ENCODE measurements at regions not wholly inside any gene's neighbourhood (a gene's known extent, or its start where the extent isn't known, plus 50 kb on each side); places are given as distances from the start of the nearest gene placed in this dataset.
"Not testable (repeated sequence)": the region's sequence is repeated elsewhere in the genome, so short reads cannot be mapped to it uniquely, and the experiment has no call there.

- not testable (repeated sequence) for H3K4me3 ChIP-seq (ENCODE audit: low read depth, low read length); H3K36me3 ChIP-seq (ENCODE audit: control insufficient read depth, insufficient read depth, low read length); H3K9ac ChIP-seq (ENCODE audit: low read length); H3K4me1 ChIP-seq (ENCODE audit: control insufficient read depth, insufficient read depth, low read length); H3K27me3 ChIP-seq (ENCODE audit: control insufficient read depth, insufficient read depth, low read length); H3K27ac ChIP-seq (ENCODE audit: low read depth, low read length)
- H3K9me3 ChIP-seq (ENCODE audit: control insufficient read depth, insufficient read depth, low read depth, low read length), result peaks cover 39% of the 10 kb centered on the region
Measured at GRCh38 chr3:127491024-127491305, 99.6 kb downstream of the TPRA1 start.

GRCh38 chr3:127490271-127491023 lies 100.1 kb downstream of the TPRA1 start:
- no peaks in the 10 kb centered on the region for H3K36me3 ChIP-seq (ENCODE audit: control insufficient read depth, insufficient read depth, low read length)
- peaks cover 38% of the 10 kb centered on the region for H3K9me3 ChIP-seq (ENCODE audit: control insufficient read depth, insufficient read depth, low read depth, low read length)
- no peak overlapping the region for H3K9ac ChIP-seq (ENCODE audit: low read length)
- no peaks in the 10 kb centered on the region for H3K4me1 ChIP-seq (ENCODE audit: control insufficient read depth, insufficient read depth, low read length)
- no peak overlapping the region for H3K4me3 ChIP-seq (ENCODE audit: low read depth, low read length)
- no peaks in the 10 kb centered on the region for H3K27me3 ChIP-seq (ENCODE audit: control insufficient read depth, insufficient read depth, low read length)
- no peak overlapping the region for H3K27ac ChIP-seq (ENCODE audit: low read depth, low read length)

GRCh38 chr3:127489357-127489756 lies 101.2 kb downstream of the TPRA1 start:
- peaks cover 29% of the 10 kb centered on the region for H3K9me3 ChIP-seq (ENCODE audit: control insufficient read depth, insufficient read depth, low read depth, low read length)
- no peaks in the 10 kb centered on the region for H3K27me3 ChIP-seq (ENCODE audit: control insufficient read depth, insufficient read depth, low read length)
- H3K4me1 ChIP-seq (ENCODE audit: control insufficient read depth, insufficient read depth, low read length), result no peaks in the 10 kb centered on the region
- no peaks in the 10 kb centered on the region for H3K36me3 ChIP-seq (ENCODE audit: control insufficient read depth, insufficient read depth, low read length)
- H3K27ac ChIP-seq (ENCODE audit: low read depth, low read length), result no peak overlapping the region
- H3K9ac ChIP-seq (ENCODE audit: low read length), result no peak overlapping the region
- H3K4me3 ChIP-seq (ENCODE audit: low read depth, low read length), result no peak overlapping the region

- Histone ChIP-seq H3K9ac (ENCODE audit: low read length) (no peak overlapping the region), H3K27me3 (ENCODE audit: control insufficient read depth, insufficient read depth, low read length) (no peaks in the 10 kb centered on the region), H3K4me1 (ENCODE audit: control insufficient read depth, insufficient read depth, low read length) (no peaks in the 10 kb centered on the region), H3K36me3 (ENCODE audit: control insufficient read depth, insufficient read depth, low read length) (no peaks in the 10 kb centered on the region), H3K4me3 (ENCODE audit: low read depth, low read length) (no peak overlapping the region), H3K9me3 (ENCODE audit: control insufficient read depth, insufficient read depth, low read depth, low read length) (peaks cover 23% of the 10 kb centered on the region), H3K27ac (ENCODE audit: low read depth, low read length) (no peak overlapping the region)
Measured at GRCh38 chr3:127488740-127489139, 101.8 kb downstream of the TPRA1 start.

GRCh38 chr3:127488141-127488672 lies 102.3 kb downstream of the TPRA1 start:
- H3K27me3 ChIP-seq (ENCODE audit: control insufficient read depth, insufficient read depth, low read length), result no peaks in the 10 kb centered on the region
- H3K4me1 ChIP-seq (ENCODE audit: control insufficient read depth, insufficient read depth, low read length), result no peaks in the 10 kb centered on the region
- H3K9ac ChIP-seq (ENCODE audit: low read length), result no peak overlapping the region
- H3K9me3 ChIP-seq (ENCODE audit: control insufficient read depth, insufficient read depth, low read depth, low read length), result peaks cover 17% of the 10 kb centered on the region
- no peak overlapping the region for H3K4me3 ChIP-seq (ENCODE audit: low read depth, low read length)
- H3K27ac ChIP-seq (ENCODE audit: low read depth, low read length), result no peak overlapping the region
- no peaks in the 10 kb centered on the region for H3K36me3 ChIP-seq (ENCODE audit: control insufficient read depth, insufficient read depth, low read length)

- peaks cover 7% of the 10 kb centered on the region; the same call in 1 of the 2 replicates for H3K9me3 ChIP-seq (ENCODE audit: control insufficient read depth, insufficient read depth, low read depth, low read length)
- no peak overlapping the region for H3K4me3 ChIP-seq (ENCODE audit: low read depth, low read length)
- no peaks in the 10 kb centered on the region for H3K36me3 ChIP-seq (ENCODE audit: control insufficient read depth, insufficient read depth, low read length)
- H3K27me3 ChIP-seq (ENCODE audit: control insufficient read depth, insufficient read depth, low read length), result no peaks in the 10 kb centered on the region
- no peak overlapping the region for H3K9ac ChIP-seq (ENCODE audit: low read length)
- H3K27ac ChIP-seq (ENCODE audit: low read depth, low read length), result no peak overlapping the region
- H3K4me1 ChIP-seq (ENCODE audit: control insufficient read depth, insufficient read depth, low read length), result no peaks in the 10 kb centered on the region
Measured at GRCh38 chr3:127487196-127487595, 103.3 kb downstream of the TPRA1 start.

- Histone ChIP-seq H3K27ac (ENCODE audit: low read depth, low read length) (no peak overlapping the region), H3K9me3 (ENCODE audit: control insufficient read depth, insufficient read depth, low read depth, low read length) (peaks cover 5% of the 10 kb centered on the region; the same call in 1 of the 2 replicates), H3K36me3 (ENCODE audit: control insufficient read depth, insufficient read depth, low read length) (no peaks in the 10 kb centered on the region), H3K4me1 (ENCODE audit: control insufficient read depth, insufficient read depth, low read length) (no peaks in the 10 kb centered on the region), H3K4me3 (ENCODE audit: low read depth, low read length) (no peak overlapping the region), H3K9ac (ENCODE audit: low read length) (no peak overlapping the region), H3K27me3 (ENCODE audit: control insufficient read depth, insufficient read depth, low read length) (no peaks in the 10 kb centered on the region)
Measured at GRCh38 chr3:127486321-127486944, 104.1 kb downstream of the TPRA1 start.

- Histone ChIP-seq H3K36me3 (ENCODE audit: control insufficient read depth, insufficient read depth, low read length) (no peaks in the 10 kb centered on the region), H3K27me3 (ENCODE audit: control insufficient read depth, insufficient read depth, low read length) (no peaks in the 10 kb centered on the region), H3K4me3 (ENCODE audit: low read depth, low read length) (no peak overlapping the region)
Measured at GRCh38 chr3:127485396-127486170, 105.0 kb downstream of the TPRA1 start.

GRCh38 chr3:127484601-127485388 lies 105.7 kb downstream of the TPRA1 start:
- H3K9ac ChIP-seq (ENCODE audit: low read length), result no peak overlapping the region
- H3K27ac ChIP-seq (ENCODE audit: low read depth, low read length), result no peak overlapping the region
- H3K27me3 ChIP-seq (ENCODE audit: control insufficient read depth, insufficient read depth, low read length), result no peaks in the 10 kb centered on the region
- H3K9me3 ChIP-seq (ENCODE audit: control insufficient read depth, insufficient read depth, low read depth, low read length), result peaks cover 5% of the 10 kb centered on the region; the same call in 1 of the 2 replicates
- H3K36me3 ChIP-seq (ENCODE audit: control insufficient read depth, insufficient read depth, low read length), result no peaks in the 10 kb centered on the region
- no peaks in the 10 kb centered on the region for H3K4me1 ChIP-seq (ENCODE audit: control insufficient read depth, insufficient read depth, low read length)
- H3K4me3 ChIP-seq (ENCODE audit: low read depth, low read length), result no peak overlapping the region

More at GRCh38 chr3:127485396-127486170, 105.0 kb downstream of the TPRA1 start:
- no peaks in the 10 kb centered on the region for H3K4me1 ChIP-seq (ENCODE audit: control insufficient read depth, insufficient read depth, low read length)
- peaks cover 5% of the 10 kb centered on the region; the same call in 1 of the 2 replicates for H3K9me3 ChIP-seq (ENCODE audit: control insufficient read depth, insufficient read depth, low read depth, low read length)
- H3K27ac ChIP-seq (ENCODE audit: low read depth, low read length), result no peak overlapping the region
- no peak overlapping the region for H3K9ac ChIP-seq (ENCODE audit: low read length)

- H3K9me3 ChIP-seq (ENCODE audit: control insufficient read depth, insufficient read depth, low read depth, low read length), result peaks cover 5% of the 10 kb centered on the region; the same call in 1 of the 2 replicates
- no peak overlapping the region for H3K9ac ChIP-seq (ENCODE audit: low read length)
- H3K4me3 ChIP-seq (ENCODE audit: low read depth, low read length), result no peak overlapping the region
- no peak overlapping the region for H3K27ac ChIP-seq (ENCODE audit: low read depth, low read length)
- H3K4me1 ChIP-seq (ENCODE audit: control insufficient read depth, insufficient read depth, low read length), result peaks cover 7% of the 10 kb centered on the region; the same call in 1 of the 2 replicates
- no peaks in the 10 kb centered on the region for H3K36me3 ChIP-seq (ENCODE audit: control insufficient read depth, insufficient read depth, low read length)
- H3K27me3 ChIP-seq (ENCODE audit: control insufficient read depth, insufficient read depth, low read length), result no peaks in the 10 kb centered on the region
Measured at GRCh38 chr3:127483902-127484591, 106.5 kb downstream of the TPRA1 start.

Measured in HUES6 (cell line).